Tibial nerve (tissue), 4 donors: ENCODE measurements at regions not wholly inside any gene's neighbourhood (a gene's known extent, or its start where the extent isn't known, plus 50 kb on each side); places are given as distances from the start of the nearest gene placed in this dataset.

Experiments used
- CTCF ChIP-seq, 5 experiments: fragments of 200-600 bp in 3 of 5; fragments of 450-650 bp in 2 of 5; sonication (generic) in 3 of 5; IDR thresholded peaks; one replicate each; pipeline ENCODE4 v1.5.1; 2016 to 2019; ENCODE audit warnings: antibody characterized with exemption in 5 of 5, mild to moderate bottlenecking in 3 of 5, moderate library complexity in 2 of 5
- EP300 ChIP-seq, 2 donors: sonication (generic); formaldehyde crosslinking; IDR thresholded peaks; one replicate each; pipeline ENCODE4 v1.6.1; 2017; ENCODE audit warnings: antibody characterized with exemption in 2 of 2, mild to moderate bottlenecking in 1 of 2
- POLR2A ChIP-seq, 2 donors: fragments of 450-650 bp; IDR thresholded peaks; one replicate each; pipeline ENCODE4 v1.6.1; 2017; ENCODE audit warnings: antibody characterized with exemption in 2 of 2, mild to moderate bottlenecking in 2 of 2, moderate library complexity in 2 of 2

GRCh38 chr14:101357038-101357437 lies 204.3 kb upstream of the DIO3 start:
- no peak for TF ChIP-seq CTCF (IDR thresholded peaks at IDR 0.05)
- TF ChIP-seq EP300 (IDR thresholded peaks at IDR 0.05) = no peak
- no peak for TF ChIP-seq POLR2A (IDR thresholded peaks at IDR 0.05)
